H4 (cell line): ENCODE measurements at regions not wholly inside any gene's neighbourhood (a gene's known extent, or its start where the extent isn't known, plus 50 kb on each side); places are given as distances from the start of the nearest gene placed in this dataset.
"Not testable (repeated sequence)": the region's sequence is repeated elsewhere in the genome, so short reads cannot be mapped to it uniquely, and the experiment has no call there.

Experiments
- DNase-seq: peaks from one replicate; pipeline ENCODE4 v3.0.0-alpha.2; 2015; ENCODE audit warnings: low spot score

GRCh38 chr3:21020681-21021080 lies 730.3 kb downstream of the ZNF385D start:
- no peak for DNase-seq

- DNase-seq = no peak
Observed at GRCh38 chr3:21020043-21020442, 731.0 kb downstream of the ZNF385D start.

- no peak for DNase-seq
Observed at GRCh38 chr3:21017115-21017852, 733.7 kb downstream of the ZNF385D start.

GRCh38 chr3:21013566-21013965 lies 737.4 kb downstream of the ZNF385D start:
- no peak for DNase-seq

GRCh38 chr3:20999661-21000060 lies 751.3 kb downstream of the ZNF385D start:
- DNase-seq = no peak

- DNase-seq = no peak
Observed at GRCh38 chr3:20997183-20997582, 753.8 kb downstream of the ZNF385D start.

GRCh38 chr3:20990896-20991295 lies 760.1 kb downstream of the ZNF385D start:
- no peak for DNase-seq

- DNase-seq = not testable (repeated sequence)
Observed at GRCh38 chr3:20989653-20990052, 761.4 kb downstream of the ZNF385D start.

GRCh38 chr3:20984594-20985205 lies 766.3 kb downstream of the ZNF385D start:
- no peak for DNase-seq

GRCh38 chr3:20975188-20975651 lies 775.8 kb downstream of the ZNF385D start:
- DNase-seq = no peak

GRCh38 chr3:20974396-20974795 lies 776.6 kb downstream of the ZNF385D start:
- DNase-seq = no peak

- DNase-seq = not testable (repeated sequence)
Observed at GRCh38 chr3:20970807-20971206, 780.2 kb downstream of the ZNF385D start.

GRCh38 chr3:20967485-20967884 lies 781.5 kb upstream of the SGO1 start:
- DNase-seq = not testable (repeated sequence)

- DNase-seq = no peak
Observed at GRCh38 chr3:20958161-20958560, 772.2 kb upstream of the SGO1 start.

- DNase-seq = no peak
Observed at GRCh38 chr3:20945892-20946291, 759.9 kb upstream of the SGO1 start.

GRCh38 chr3:20935791-20936190 lies 749.8 kb upstream of the SGO1 start:
- DNase-seq = no peak

GRCh38 chr3:20931834-20932233 lies 745.8 kb upstream of the SGO1 start:
- DNase-seq = no peak

GRCh38 chr3:20930034-20930433 lies 744.0 kb upstream of the SGO1 start:
- DNase-seq = no peak

- no peak for DNase-seq
Observed at GRCh38 chr3:20924646-20925385, 738.8 kb upstream of the SGO1 start.

- not testable (repeated sequence) for DNase-seq
Observed at GRCh38 chr3:20921112-20921511, 735.1 kb upstream of the SGO1 start.

GRCh38 chr3:20916951-20917606 lies 731.1 kb upstream of the SGO1 start:
- no peak for DNase-seq

GRCh38 chr3:20914310-20914709 lies 728.3 kb upstream of the SGO1 start:
- DNase-seq = no peak
